ENCODE measurements at regions not wholly inside any gene's neighbourhood (a gene's known extent, or its start where the extent isn't known, plus 50 kb on each side); places are given as distances from the start of the nearest gene placed in this dataset.

DNA sequence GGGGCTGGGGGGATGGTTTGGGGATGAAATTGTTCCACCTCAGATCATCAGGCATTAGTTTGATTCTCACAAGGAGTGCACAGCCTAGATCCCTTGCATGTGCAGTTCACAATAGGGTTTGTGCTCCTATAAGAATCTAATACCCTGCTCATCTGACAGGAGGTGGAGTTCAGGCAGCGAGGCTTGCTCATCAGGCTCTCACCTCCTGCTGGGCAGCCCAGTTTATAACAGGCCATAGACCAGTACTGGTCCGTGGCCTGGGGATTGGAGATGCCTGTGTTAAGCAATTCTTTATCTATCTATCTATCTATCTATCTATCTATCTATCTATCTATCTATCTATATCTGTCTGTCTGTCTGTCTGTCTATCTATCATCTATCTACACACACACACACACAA, 525.3 kb upstream of the DAB1 start:
- TF ChIP-seq, protein P1, sequence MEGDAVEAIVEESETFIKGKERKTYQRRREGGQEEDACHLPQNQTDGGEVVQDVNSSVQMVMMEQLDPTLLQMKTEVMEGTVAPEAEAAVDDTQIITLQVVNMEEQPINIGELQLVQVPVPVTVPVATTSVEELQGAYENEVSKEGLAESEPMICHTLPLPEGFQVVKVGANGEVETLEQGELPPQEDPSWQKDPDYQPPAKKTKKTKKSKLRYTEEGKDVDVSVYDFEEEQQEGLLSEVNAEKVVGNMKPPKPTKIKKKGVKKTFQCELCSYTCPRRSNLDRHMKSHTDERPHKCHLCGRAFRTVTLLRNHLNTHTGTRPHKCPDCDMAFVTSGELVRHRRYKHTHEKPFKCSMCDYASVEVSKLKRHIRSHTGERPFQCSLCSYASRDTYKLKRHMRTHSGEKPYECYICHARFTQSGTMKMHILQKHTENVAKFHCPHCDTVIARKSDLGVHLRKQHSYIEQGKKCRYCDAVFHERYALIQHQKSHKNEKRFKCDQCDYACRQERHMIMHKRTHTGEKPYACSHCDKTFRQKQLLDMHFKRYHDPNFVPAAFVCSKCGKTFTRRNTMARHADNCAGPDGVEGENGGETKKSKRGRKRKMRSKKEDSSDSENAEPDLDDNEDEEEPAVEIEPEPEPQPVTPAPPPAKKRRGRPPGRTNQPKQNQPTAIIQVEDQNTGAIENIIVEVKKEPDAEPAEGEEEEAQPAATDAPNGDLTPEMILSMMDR (conservative IDR thresholded peaks at IDR 0.05; ENCODE audit: low read depth, low read length), result no peak
- TF ChIP-seq EZH2 (IDR thresholded peaks at IDR 0.05; ENCODE audit: borderline replicate concordance, low read depth, low read length, poor library complexity, severe bottlenecking), result no peak
